ENCODE measurements at regions not wholly inside any gene's neighbourhood (a gene's known extent, or its start where the extent isn't known, plus 50 kb on each side); places are given as distances from the start of the nearest gene placed in this dataset.

- DNase-seq: no peak
Measured at GRCh38 chr14:49527221-49527620, 59.0 kb downstream of the RPS29 start.

- no peak for DNase-seq
Measured at GRCh38 chr14:49526101-49526500, 60.1 kb downstream of the RPS29 start.

DNA sequence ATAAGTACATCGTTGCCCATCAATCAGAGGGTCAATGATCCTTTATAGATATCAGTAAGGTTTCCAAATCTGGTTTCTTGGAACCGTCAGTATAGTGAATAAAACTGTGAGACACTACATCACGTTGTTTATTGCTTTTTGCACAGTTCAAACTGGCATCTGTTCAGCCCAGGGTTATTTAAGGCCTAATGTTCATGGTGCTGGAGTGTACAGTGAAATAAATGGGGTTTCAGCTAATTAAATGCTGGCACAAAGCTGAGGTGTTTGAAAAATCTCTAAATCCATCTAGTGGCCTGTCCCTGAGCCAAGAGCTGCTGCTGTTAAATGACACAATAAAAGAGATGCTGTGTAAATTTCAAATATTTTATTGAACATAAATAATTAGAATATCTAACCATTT lies 69.9 kb downstream of the RPS29 start:
- DNase-seq: no peak

GRCh38 chr14:49512571-49512970 lies 73.6 kb downstream of the RPS29 start:
- no peak for DNase-seq

GRCh38 chr14:49512147-49512551 lies 74.0 kb downstream of the RPS29 start:
- peak; percentile 89 for DNase-seq

DNA sequence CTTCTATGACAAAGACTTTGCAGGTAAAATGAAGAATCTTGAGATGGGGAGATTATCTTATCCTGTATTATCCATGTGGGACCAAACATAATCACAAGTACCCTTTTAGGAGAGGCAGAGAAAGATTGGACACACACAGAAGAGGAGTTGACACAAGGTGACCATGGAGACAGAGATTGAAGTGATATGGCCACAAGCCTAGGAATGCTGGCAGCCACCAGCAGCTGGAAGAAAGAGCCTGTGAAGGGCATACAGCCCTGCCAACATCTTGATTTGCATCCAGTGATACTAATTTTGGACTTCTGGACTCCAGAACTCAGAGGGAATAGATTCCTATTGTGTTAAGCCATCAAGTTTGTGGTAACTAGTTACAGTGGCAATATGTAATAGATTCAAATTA lies 78.1 kb downstream of the RPS29 start:
- DNase-seq: no peak

DNA sequence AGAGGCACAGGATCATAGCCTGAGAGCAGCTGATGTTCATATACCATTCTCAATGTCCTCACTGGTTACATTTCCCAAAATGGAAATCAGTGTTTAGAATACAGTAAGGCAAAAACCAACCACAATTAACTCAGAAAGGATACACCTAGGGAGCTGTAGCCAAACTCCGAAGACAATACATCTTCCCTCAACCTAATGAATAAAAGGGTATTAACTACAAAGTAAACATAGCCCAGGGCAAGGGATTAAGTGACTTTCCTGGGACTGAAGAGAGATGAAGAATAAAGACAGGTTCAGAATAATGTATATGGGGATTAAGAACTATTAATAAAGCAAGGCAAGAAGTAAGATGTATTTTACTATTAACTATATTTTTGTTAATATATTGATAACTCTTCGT lies 79.5 kb downstream of the RPS29 start:
- no peak for DNase-seq

GRCh38 chr14:49505041-49505766 lies 81.0 kb downstream of the RPS29 start:
- peak; percentile 15 for DNase-seq

DNA sequence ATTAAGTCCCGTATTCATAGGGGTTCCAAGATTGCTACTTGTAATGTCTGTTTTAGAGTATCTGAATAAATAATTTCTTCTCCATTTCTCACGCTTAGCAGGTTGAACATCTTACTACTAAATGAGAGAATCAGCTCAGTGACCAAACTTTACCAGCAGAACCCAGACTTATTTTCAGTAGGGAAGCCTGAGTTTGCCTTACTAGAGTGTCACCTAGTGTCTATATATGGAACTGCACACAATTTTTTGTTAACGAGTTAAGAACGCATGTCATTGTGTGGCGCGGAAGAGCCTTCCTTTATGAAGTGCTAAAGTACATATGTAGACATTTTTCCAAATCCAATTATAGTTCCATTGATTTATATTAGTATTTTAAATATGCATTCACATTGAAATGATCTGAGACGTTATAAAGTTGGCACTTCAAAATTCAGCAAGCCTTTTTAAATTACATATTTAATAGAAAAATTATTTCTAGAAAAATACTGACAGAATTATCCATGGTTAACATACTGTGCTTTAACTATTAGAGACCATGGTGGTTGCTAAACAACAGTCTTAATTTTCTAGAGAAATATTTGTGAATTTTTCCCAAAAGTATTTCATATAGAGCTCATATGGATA lies 88.3 kb downstream of the RPS29 start:
- peak; percentile 65 for DNase-seq

DNA sequence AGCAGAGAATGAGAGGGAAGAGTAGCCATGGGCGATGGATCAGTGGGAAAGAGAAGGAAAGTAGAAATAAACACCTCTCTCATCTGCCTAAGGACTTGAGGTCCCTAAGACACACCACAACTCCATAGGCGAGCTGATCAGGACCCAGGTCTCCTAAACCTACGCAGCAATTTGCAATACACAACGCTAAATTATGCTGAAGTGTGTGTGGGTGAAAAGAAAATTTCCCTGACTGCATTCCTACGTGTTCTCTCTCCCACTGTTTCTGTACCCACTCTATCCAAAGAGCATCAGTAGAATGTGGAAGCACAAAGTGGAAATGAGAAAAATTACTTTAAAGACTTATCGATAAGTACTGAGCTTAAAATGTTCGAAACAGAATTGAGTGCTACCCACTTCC lies 88.9 kb downstream of the RPS29 start:
- DNase-seq: no peak

DNA sequence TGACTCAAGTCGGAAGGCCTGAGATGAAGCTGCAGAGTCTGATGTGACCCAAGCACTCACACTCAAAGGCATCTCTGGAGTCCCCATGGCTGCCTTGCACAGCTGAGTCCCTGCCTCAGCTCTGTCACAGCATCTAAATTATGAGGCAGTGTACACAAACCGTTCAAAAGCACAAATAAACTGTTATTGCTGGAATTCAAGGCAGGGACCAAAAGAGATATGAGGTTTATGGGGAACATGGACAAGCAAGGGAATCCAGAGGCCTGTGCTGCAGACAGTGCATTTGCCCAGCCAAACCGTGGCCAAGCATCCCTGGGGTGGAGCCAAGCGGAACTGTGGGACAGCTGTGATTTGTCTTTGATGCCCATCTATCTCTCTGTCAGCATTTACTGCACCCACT lies 91.3 kb downstream of the RPS29 start:
- DNase-seq: no peak

- no peak for DNase-seq
Measured at GRCh38 chr14:49493557-49493956, 92.6 kb downstream of the RPS29 start.

DNA sequence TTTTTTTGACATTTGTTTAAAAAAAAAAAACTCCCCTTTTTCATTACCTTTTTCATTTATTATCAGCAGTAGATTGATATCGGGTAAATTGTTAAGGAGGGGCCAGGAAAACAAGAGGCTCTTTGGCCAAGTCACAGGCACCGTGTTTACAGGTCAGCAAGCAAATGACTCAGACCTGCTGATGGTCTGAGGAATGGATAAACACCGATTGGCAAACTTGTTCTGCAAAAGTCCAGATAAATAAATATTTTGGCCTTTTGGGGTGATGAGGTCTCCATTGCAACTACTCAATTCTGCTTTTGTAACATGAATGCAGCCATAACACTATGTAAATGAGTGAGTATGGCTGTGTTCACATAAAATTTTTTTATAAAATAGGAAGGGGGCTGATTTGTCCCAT lies 94.0 kb downstream of the RPS29 start:
- DNase-seq: no peak

- DNase-seq: no peak
Measured at GRCh38 chr14:49489341-49489740, 96.8 kb downstream of the RPS29 start.

GRCh38 chr14:49487238-49487637 lies 98.9 kb downstream of the RPS29 start:
- no peak for DNase-seq

DNA sequence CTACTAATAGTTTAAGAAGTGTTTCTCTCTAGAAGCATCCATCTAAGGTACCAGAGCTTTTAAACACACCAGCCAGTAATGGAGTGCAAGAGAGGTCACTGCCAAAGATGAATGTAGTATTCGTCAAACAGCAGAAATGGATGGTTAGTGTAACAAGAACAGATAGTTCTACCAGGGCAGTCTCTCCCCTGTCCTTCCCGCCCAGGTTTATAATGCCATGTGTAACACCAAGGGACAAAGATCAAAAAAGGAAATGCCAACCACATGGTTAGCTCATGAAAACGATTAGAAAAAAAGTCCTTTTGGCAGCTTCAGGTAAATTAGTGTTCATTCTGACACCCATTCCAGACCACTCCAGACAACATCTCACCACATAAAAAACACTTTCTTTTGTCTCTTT lies 100.9 kb downstream of the RPS29 start:
- DNase-seq: no peak

DNA sequence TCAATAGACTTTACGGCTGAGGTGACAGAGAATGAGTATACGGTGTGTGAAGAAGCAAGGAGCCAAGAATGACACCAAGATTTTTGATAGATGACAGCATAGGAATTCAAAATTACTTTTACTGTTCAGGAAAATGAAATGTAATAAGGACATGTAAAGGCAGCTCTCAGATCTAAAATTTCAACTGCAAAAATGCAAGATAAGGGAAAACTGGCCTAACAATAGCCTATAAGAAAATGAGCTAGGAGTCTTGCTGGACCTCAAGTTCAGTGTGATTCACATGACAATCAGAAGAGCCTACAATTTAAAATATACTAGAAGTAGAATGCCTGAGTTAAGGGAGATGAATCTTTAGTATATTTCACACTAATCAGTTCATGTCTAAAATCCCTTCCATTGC lies 102.0 kb downstream of the RPS29 start:
- no peak for DNase-seq

DNA sequence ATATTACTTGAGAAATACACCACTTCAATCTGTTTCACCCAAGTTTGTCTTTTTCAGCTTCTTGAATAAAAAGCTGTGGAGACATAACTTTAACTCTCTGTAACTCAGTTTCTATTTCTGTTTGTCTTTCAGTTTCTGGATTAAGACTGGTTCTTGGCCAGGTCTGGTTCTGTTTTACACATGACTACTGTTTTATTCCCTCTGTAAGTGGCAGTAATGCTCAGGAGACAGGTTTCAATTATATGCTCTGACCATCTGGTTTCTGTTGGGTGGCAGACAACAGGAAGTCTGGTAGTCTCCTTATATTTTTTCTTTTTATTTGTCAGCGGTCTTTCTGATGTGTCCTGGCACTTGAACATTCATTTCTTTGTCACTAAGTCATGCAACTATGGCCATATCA lies 102.9 kb downstream of the RPS29 start:
- DNase-seq: no peak

DNA sequence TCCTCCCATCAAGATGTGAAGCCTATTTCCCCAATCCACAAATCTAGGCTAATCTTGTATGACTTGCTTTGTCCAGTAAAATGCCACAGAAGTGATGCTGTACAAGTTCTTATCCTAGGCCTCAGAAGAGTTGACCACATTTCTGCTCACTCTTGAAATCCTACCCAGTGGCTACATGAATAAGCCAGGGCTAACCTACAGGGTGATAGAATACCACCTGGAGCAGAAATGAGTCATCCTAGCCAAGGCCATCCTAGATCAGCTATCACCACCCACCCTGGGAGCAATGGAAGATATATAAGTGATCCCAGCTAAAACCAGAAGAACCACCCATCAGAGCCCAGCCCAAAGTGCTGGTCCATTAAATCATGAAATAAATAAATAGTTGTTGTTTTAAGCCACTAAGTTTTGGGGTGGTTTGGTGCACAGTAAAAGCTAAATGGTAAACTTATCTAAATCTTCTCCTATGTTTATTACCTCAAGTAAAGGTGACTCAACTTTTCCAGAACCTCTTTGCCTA lies 105.1 kb downstream of the RPS29 start:
- DNase-seq: no peak

- no peak for DNase-seq
Measured at GRCh38 chr14:49480053-49480760, 106.0 kb downstream of the RPS29 start.

DNA sequence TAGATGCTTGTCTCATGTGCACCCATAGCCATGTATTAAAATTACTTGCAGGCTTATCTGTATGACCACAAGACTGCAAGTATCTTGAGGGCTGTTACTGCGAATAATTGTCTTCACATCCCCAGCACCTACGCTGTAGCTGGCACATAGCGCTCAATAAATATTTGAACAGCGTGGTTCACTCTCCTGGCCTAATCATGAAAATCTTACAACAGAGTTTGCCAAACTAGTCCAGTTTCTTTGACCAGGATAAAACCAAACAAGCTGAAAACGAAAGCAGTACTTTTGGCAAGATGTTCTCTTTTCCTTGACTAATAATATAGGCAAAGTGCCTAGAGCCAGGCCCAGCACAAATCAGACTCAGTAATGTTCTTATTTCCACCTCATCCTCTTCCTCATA lies 106.7 kb downstream of the RPS29 start:
- no peak for DNase-seq

DNA sequence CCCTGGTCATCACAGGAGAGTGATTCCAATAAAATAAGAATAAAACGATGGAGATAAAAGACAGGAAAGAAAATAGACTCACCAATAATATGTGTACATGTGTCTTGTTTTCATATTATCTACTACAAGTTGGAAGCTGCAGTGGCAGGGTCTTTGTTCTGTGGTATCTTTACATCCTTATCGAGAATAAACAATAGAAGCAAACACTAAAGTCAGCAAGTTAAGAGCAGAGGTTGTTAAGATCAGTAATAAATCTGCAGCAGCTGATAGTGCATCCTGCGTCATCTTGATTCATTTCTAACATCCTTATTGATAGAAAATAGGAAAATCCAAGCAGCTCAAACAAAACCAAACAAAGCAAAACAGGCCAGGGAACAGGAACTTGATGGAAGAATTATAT lies 107.4 kb downstream of the RPS29 start:
- no peak for DNase-seq

- DNase-seq: no peak
Measured at GRCh38 chr14:49467091-49467490, 119.1 kb downstream of the RPS29 start.

DNA sequence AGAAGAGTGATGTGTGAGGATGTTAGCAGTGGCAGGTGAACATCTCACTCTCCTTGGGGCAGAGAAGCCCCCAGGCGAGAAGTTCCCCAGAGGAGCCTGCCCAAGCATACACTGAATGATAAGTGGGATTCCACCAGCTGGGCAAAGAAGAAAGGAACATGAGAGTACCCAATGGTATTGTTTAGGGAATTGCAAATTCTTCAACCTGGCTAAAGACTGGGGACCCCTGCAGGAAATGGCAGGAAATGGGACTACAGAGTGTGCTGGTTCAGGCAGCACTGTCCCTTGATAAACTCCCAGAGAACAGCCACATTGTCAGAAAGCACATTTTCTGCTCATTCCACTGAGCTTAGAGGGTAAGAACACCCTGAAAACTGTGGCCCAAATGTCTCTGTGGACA lies 121.3 kb downstream of the RPS29 start:
- no peak for DNase-seq

All from fibroblast of skin of back (primary cell).